ENCODE measurements at regions not wholly inside any gene's neighbourhood (a gene's known extent, or its start where the extent isn't known, plus 50 kb on each side); places are given as distances from the start of the nearest gene placed in this dataset.

DNA sequence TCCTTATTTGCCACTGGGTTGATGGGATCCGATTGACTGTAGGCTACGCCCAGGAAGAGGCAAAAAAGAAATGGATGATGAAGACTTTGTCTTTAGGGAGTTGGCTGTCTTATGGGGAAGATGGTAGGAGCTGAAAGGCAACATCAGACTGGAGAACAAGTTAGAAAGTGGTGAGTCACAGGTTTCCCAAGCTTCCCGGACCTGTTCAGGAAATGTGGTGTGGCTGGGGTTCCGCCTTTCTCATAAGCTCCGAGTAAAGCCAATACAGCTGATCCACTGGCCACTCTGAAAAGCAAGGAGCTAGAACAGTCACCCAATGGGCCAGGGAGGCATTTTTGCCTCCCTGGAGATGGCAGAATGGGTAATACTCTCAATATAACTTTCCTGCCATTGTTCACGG lies 194.5 kb downstream of the SNX19 start:
- TF ChIP-seq, protein P1, sequence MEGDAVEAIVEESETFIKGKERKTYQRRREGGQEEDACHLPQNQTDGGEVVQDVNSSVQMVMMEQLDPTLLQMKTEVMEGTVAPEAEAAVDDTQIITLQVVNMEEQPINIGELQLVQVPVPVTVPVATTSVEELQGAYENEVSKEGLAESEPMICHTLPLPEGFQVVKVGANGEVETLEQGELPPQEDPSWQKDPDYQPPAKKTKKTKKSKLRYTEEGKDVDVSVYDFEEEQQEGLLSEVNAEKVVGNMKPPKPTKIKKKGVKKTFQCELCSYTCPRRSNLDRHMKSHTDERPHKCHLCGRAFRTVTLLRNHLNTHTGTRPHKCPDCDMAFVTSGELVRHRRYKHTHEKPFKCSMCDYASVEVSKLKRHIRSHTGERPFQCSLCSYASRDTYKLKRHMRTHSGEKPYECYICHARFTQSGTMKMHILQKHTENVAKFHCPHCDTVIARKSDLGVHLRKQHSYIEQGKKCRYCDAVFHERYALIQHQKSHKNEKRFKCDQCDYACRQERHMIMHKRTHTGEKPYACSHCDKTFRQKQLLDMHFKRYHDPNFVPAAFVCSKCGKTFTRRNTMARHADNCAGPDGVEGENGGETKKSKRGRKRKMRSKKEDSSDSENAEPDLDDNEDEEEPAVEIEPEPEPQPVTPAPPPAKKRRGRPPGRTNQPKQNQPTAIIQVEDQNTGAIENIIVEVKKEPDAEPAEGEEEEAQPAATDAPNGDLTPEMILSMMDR (conservative IDR thresholded peaks at IDR 0.05) = no peak
- TF ChIP-seq ZFX (IDR thresholded peaks at IDR 0.05) = no peak
- no peak overlapping the region for H3K27ac ChIP-seq

GRCh38 chr11:130722401-130722800 lies 193.9 kb downstream of the SNX19 start:
- TF ChIP-seq, protein P1 (conservative IDR thresholded peaks at IDR 0.05) = no peak
- no peak for TF ChIP-seq ZFX (IDR thresholded peaks at IDR 0.05)
- no peak overlapping the region for H3K27ac ChIP-seq

GRCh38 chr11:130725421-130726233 lies 190.7 kb downstream of the SNX19 start:
- H3K27ac ChIP-seq = no peak overlapping the region
- no peak for TF ChIP-seq ZFX (IDR thresholded peaks at IDR 0.05)
- TF ChIP-seq, protein P1 (conservative IDR thresholded peaks at IDR 0.05) = no peak

GRCh38 chr11:130726234-130727037 lies 189.8 kb downstream of the SNX19 start:
- no peak overlapping the region for H3K27ac ChIP-seq
- TF ChIP-seq ZFX (IDR thresholded peaks at IDR 0.05) = no peak
- TF ChIP-seq, protein P1 (conservative IDR thresholded peaks at IDR 0.05) = no peak

GRCh38 chr11:130727157-130728119 lies 188.8 kb downstream of the SNX19 start:
- no peak overlapping the region for H3K27ac ChIP-seq
- no peak for TF ChIP-seq ZFX (IDR thresholded peaks at IDR 0.05)
- TF ChIP-seq, protein P1 (conservative IDR thresholded peaks at IDR 0.05) = no peak

DNA sequence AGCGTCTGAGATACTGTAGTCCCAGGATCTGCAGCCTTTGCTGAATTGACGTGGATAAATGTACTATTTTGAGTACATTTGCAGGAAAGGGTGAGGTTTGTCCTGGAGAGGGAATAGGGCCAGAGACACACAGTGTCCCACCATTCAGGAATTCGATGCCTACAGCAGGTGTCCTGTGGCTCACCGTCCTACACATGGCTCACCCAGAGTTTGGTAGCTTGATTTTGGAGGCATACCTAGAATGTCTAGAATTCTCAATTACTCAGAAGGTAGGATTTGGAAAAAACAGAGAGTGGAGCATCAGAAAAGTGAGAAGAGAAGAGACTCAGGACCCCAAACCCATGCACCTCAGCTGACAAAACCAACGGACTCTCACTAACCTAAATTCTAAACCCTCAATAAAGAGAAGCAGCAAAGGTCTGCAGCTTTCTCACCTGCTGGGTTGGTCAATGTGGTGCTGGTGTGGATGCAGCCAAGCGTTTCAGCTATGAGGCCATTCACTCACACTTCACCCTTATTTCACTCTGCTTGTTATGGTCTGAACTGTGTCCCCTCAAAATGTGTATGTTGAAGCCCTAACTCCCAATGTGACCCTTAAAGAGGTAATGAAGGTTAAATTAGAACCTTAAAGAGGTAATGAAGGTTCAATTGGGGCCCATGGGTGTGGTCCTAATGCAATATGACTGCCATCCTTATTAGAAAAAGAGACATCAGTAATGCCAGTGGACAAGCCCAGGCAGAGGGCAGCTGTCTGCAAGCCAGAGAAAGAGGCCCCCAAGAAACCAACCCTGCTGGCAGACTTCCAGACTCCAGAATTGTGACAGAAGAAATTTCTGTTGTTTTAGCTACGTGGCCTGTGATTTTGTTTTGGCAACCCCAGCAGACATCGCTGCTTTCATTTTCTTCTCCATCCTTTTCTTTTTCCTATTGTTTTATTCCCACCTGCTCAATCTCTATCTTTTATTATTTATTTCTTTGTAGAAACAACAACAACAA lies 187.8 kb downstream of the SNX19 start:
- no peak overlapping the region for H3K27ac ChIP-seq
- no peak for TF ChIP-seq ZFX (IDR thresholded peaks at IDR 0.05)
- TF ChIP-seq, protein P1 (conservative IDR thresholded peaks at IDR 0.05) = no peak

Measured in C4-2B (cell line).